ENCODE measurements at regions not wholly inside any gene's neighbourhood (a gene's known extent, or its start where the extent isn't known, plus 50 kb on each side); places are given as distances from the start of the nearest gene placed in this dataset.

GRCh38 chr1:29949676-29950075 is 713.4 kb downstream of the PTPRU start:
- TF ChIP-seq CTCF (IDR thresholded peaks at IDR 0.05) = no peak
- TF ChIP-seq EZH2 (IDR thresholded peaks at IDR 0.05) = no peak
- no peak for TF ChIP-seq EZH2phosphoT487 (IDR thresholded peaks at IDR 0.05)

Data from neural progenitor cell (in vitro differentiated cells).